ENCODE measurements at regions not wholly inside any gene's neighbourhood (a gene's known extent, or its start where the extent isn't known, plus 50 kb on each side); places are given as distances from the start of the nearest gene placed in this dataset.
"Not testable (repeated sequence)": the region's sequence is repeated elsewhere in the genome, so short reads cannot be mapped to it uniquely, and the experiment has no call there.

- not testable (repeated sequence) for ATAC-seq
Measured at GRCh38 chr13:84697591-84697990, 815.3 kb upstream of the SLITRK1 start.

- no peak for ATAC-seq
Measured at GRCh38 chr13:84686973-84687372, 804.7 kb upstream of the SLITRK1 start.

- ATAC-seq: no peak
Measured at GRCh38 chr13:84686458-84686857, 804.2 kb upstream of the SLITRK1 start.

- ATAC-seq: no peak
Measured at GRCh38 chr13:84684804-84685203, 802.5 kb upstream of the SLITRK1 start.

- no peak for ATAC-seq
Measured at GRCh38 chr13:84684048-84684662, 801.9 kb upstream of the SLITRK1 start.

GRCh38 chr13:84683448-84683847, 801.2 kb upstream of the SLITRK1 start:
- ATAC-seq: no peak

GRCh38 chr13:84677836-84678235, 795.6 kb upstream of the SLITRK1 start:
- no peak for ATAC-seq

GRCh38 chr13:84672616-84673015, 790.3 kb upstream of the SLITRK1 start:
- ATAC-seq: no peak

GRCh38 chr13:84670245-84670644, 788.0 kb upstream of the SLITRK1 start:
- no peak for ATAC-seq

GRCh38 chr13:84668637-84669036, 786.4 kb upstream of the SLITRK1 start:
- ATAC-seq: no peak

- no peak for ATAC-seq
Measured at GRCh38 chr13:84662491-84662890, 780.2 kb upstream of the SLITRK1 start.

- no peak for ATAC-seq
Measured at GRCh38 chr13:84661718-84662117, 779.4 kb upstream of the SLITRK1 start.

- no peak for ATAC-seq
Measured at GRCh38 chr13:84659359-84659661, 777.0 kb upstream of the SLITRK1 start.

- no peak for ATAC-seq
Measured at GRCh38 chr13:84658491-84659358, 776.5 kb upstream of the SLITRK1 start.

GRCh38 chr13:84655677-84656076, 773.4 kb upstream of the SLITRK1 start:
- no peak for ATAC-seq

GRCh38 chr13:84654654-84655275, 772.5 kb upstream of the SLITRK1 start:
- no peak for ATAC-seq

GRCh38 chr13:84653915-84654534, 771.8 kb upstream of the SLITRK1 start:
- no peak for ATAC-seq

GRCh38 chr13:84651705-84652104, 769.4 kb upstream of the SLITRK1 start:
- ATAC-seq: no peak

GRCh38 chr13:84651288-84651687, 769.0 kb upstream of the SLITRK1 start:
- peak; percentile 32 for ATAC-seq

GRCh38 chr13:84649853-84650252, 767.6 kb upstream of the SLITRK1 start:
- no peak for ATAC-seq

GRCh38 chr13:84648069-84648640, 765.9 kb upstream of the SLITRK1 start:
- ATAC-seq: no peak

- no peak for ATAC-seq
Measured at GRCh38 chr13:84646957-84647356, 764.7 kb upstream of the SLITRK1 start.
